Osteocyte (in vitro differentiated cells): ENCODE measurements at regions not wholly inside any gene's neighbourhood (a gene's known extent, or its start where the extent isn't known, plus 50 kb on each side); places are given as distances from the start of the nearest gene placed in this dataset.

ENCODE experiments used
- DNase-seq: peaks from one replicate; pipeline ENCODE4 v3.0.0; 2021; ENCODE audit warnings: mixed read lengths; ENCODE audit not compliant: unreplicated experiment; ENCODE audit errors: extremely low spot score
- H3K27ac Mint-ChIP-seq: one replicate; pipeline ENCODE4 v1.8.0; 2021; ENCODE audit warnings: mild to moderate bottlenecking, mixed read lengths; ENCODE audit not compliant: unreplicated experiment
- H3K27me3 Mint-ChIP-seq: one replicate; pipeline ENCODE4 v1.8.0; 2021; ENCODE audit warnings: mixed read lengths; ENCODE audit not compliant: unreplicated experiment
- H3K36me3 Mint-ChIP-seq: one replicate; pipeline ENCODE4 v1.8.0; 2021; ENCODE audit warnings: mixed read lengths; ENCODE audit not compliant: unreplicated experiment
- H3K4me1 Mint-ChIP-seq: one replicate; pipeline ENCODE4 v1.8.0; 2021; ENCODE audit warnings: mixed read lengths; ENCODE audit not compliant: unreplicated experiment
- H3K4me3 Mint-ChIP-seq: one replicate; pipeline ENCODE4 v1.8.0; 2021; ENCODE audit warnings: mild to moderate bottlenecking, moderate library complexity, mixed read lengths; ENCODE audit not compliant: unreplicated experiment
- H3K9me3 Mint-ChIP-seq: one replicate; pipeline ENCODE4 v1.8.0; 2021; ENCODE audit warnings: mixed read lengths; ENCODE audit not compliant: unreplicated experiment
- CTCF ChIP-seq: fragments of 200-600 bp; sonication (generic); IDR thresholded peaks from 2 replicates; pipeline ENCODE4 v1.5.0; 2021; ENCODE audit warnings: antibody characterized with exemption, mild to moderate bottlenecking, moderate library complexity

GRCh38 chr13:80199067-80199466 is 141.9 kb downstream of the SPRY2 start:
- H3K27ac Mint-ChIP-seq, result no peak overlapping the region
- H3K36me3 Mint-ChIP-seq, result no peaks in the 10 kb centered on the region
- no peaks in the 10 kb centered on the region for H3K9me3 Mint-ChIP-seq
- H3K27me3 Mint-ChIP-seq, result no peaks in the 10 kb centered on the region
- TF ChIP-seq CTCF, result no peak
- peaks cover 7% of the 10 kb centered on the region for H3K4me1 Mint-ChIP-seq
- no peak for DNase-seq
- H3K4me3 Mint-ChIP-seq, result no peak overlapping the region

- no peaks in the 10 kb centered on the region for H3K27me3 Mint-ChIP-seq
- no peak overlapping the region for H3K4me3 Mint-ChIP-seq
- H3K36me3 Mint-ChIP-seq, result no peaks in the 10 kb centered on the region
- H3K4me1 Mint-ChIP-seq, result peaks cover 10% of the 10 kb centered on the region
- TF ChIP-seq CTCF, result no peak
- no peak for DNase-seq
- H3K27ac Mint-ChIP-seq, result no peak overlapping the region
- H3K9me3 Mint-ChIP-seq, result no peaks in the 10 kb centered on the region
Observed at GRCh38 chr13:80196756-80197155, 144.2 kb downstream of the SPRY2 start.

- Mint-ChIP-seq H3K27ac (no peak overlapping the region), H3K27me3 (no peaks in the 10 kb centered on the region), H3K4me1 (peaks cover 20% of the 10 kb centered on the region), H3K9me3 (no peaks in the 10 kb centered on the region), H3K36me3 (no peaks in the 10 kb centered on the region), H3K4me3 (no peak overlapping the region)
- no peak for TF ChIP-seq CTCF
- DNase-seq, result no peak
Observed at GRCh38 chr13:80195649-80196048, 145.3 kb downstream of the SPRY2 start.

- no peaks in the 10 kb centered on the region for H3K9me3 Mint-ChIP-seq
- peaks cover 15% of the 10 kb centered on the region for H3K4me1 Mint-ChIP-seq
- no peak overlapping the region for H3K4me3 Mint-ChIP-seq
- no peak for TF ChIP-seq CTCF
- H3K36me3 Mint-ChIP-seq, result no peaks in the 10 kb centered on the region
- no peaks in the 10 kb centered on the region for H3K27me3 Mint-ChIP-seq
- no peak for DNase-seq
- no peak overlapping the region for H3K27ac Mint-ChIP-seq
Observed at GRCh38 chr13:80189889-80190597, 150.9 kb downstream of the SPRY2 start.

GRCh38 chr13:80180740-80181355 is 160.1 kb downstream of the SPRY2 start:
- no peak for DNase-seq
- no peak for TF ChIP-seq CTCF
- Mint-ChIP-seq H3K36me3 (no peaks in the 10 kb centered on the region), H3K27me3 (no peaks in the 10 kb centered on the region), H3K4me3 (no peak overlapping the region), H3K9me3 (no peaks in the 10 kb centered on the region), H3K27ac (no peak overlapping the region), H3K4me1 (no peaks in the 10 kb centered on the region)
